ENCODE measurements at regions not wholly inside any gene's neighbourhood (a gene's known extent, or its start where the extent isn't known, plus 50 kb on each side); places are given as distances from the start of the nearest gene placed in this dataset.
"Not testable (repeated sequence)": the region's sequence is repeated elsewhere in the genome, so short reads cannot be mapped to it uniquely, and the experiment has no call there.

GRCh38 chr3:153385343-153385742 is 223.3 kb downstream of the RAP2B start:
- no peak for DNase-seq

GRCh38 chr3:153392363-153392762 is 230.3 kb downstream of the RAP2B start:
- DNase-seq: no peak

GRCh38 chr3:153394017-153394416 is 232.0 kb downstream of the RAP2B start:
- no peak for DNase-seq

GRCh38 chr3:153396581-153396980 is 234.6 kb downstream of the RAP2B start:
- no peak for DNase-seq

- no peak for DNase-seq
Measured at GRCh38 chr3:153397794-153398193, 235.8 kb downstream of the RAP2B start.

- DNase-seq: no peak
Measured at GRCh38 chr3:153399636-153400035, 237.6 kb downstream of the RAP2B start.

GRCh38 chr3:153400641-153401040 is 238.6 kb downstream of the RAP2B start:
- no peak for DNase-seq

GRCh38 chr3:153404157-153404556 is 242.1 kb downstream of the RAP2B start:
- DNase-seq: no peak

- DNase-seq: not testable (repeated sequence)
Measured at GRCh38 chr3:153405320-153405719, 243.3 kb downstream of the RAP2B start.

GRCh38 chr3:153410517-153410916 is 248.5 kb downstream of the RAP2B start:
- no peak for DNase-seq

- no peak for DNase-seq
Measured at GRCh38 chr3:153414982-153415381, 253.0 kb downstream of the RAP2B start.

- no peak for DNase-seq
Measured at GRCh38 chr3:153422314-153422713, 260.3 kb downstream of the RAP2B start.

- DNase-seq: not testable (repeated sequence)
Measured at GRCh38 chr3:153423820-153424219, 261.8 kb downstream of the RAP2B start.

- no peak for DNase-seq
Measured at GRCh38 chr3:153426344-153426743, 264.3 kb downstream of the RAP2B start.

- no peak for DNase-seq
Measured at GRCh38 chr3:153426803-153427202, 264.8 kb downstream of the RAP2B start.

GRCh38 chr3:153429821-153430220 is 267.8 kb downstream of the RAP2B start:
- no peak for DNase-seq

GRCh38 chr3:153431076-153431475 is 269.1 kb downstream of the RAP2B start:
- no peak for DNase-seq

GRCh38 chr3:153437666-153438065 is 275.6 kb downstream of the RAP2B start:
- DNase-seq: no peak

- DNase-seq: no peak
Measured at GRCh38 chr3:153438271-153438670, 276.2 kb downstream of the RAP2B start.

- no peak for DNase-seq
Measured at GRCh38 chr3:153439780-153440179, 277.8 kb downstream of the RAP2B start.

- no peak for DNase-seq
Measured at GRCh38 chr3:153440311-153440710, 278.3 kb downstream of the RAP2B start.

GRCh38 chr3:153442386-153442785 is 280.4 kb downstream of the RAP2B start:
- DNase-seq: no peak

- no peak for DNase-seq
Measured at GRCh38 chr3:153442799-153443487, 280.9 kb downstream of the RAP2B start.

GRCh38 chr3:153443961-153444360 is 281.9 kb downstream of the RAP2B start:
- DNase-seq: no peak

- no peak for DNase-seq
Measured at GRCh38 chr3:153445817-153446216, 283.8 kb downstream of the RAP2B start.
